Right lobe of liver (tissue), 6 donors: ENCODE measurements at regions not wholly inside any gene's neighbourhood (a gene's known extent, or its start where the extent isn't known, plus 50 kb on each side); places are given as distances from the start of the nearest gene placed in this dataset.

Source experiments
- ATAC-seq, 4 donors: fragments of 200-7000 bp; cut with Tn5 transposase; one replicate each; pipeline ENCODE4 v1.9.1; 2020; ENCODE audit warnings: mild to moderate bottlenecking in 4 of 4, moderate library complexity in 4 of 4
- DNase-seq, 3 donors: peaks; one replicate each; pipeline ENCODE4 v3.0.0-alpha.2; 2020
- H3K27ac ChIP-seq, 3 donors: fragments of 200-600 bp; one replicate each; pipeline ENCODE4 v1.8.0; 2022
- H3K27me3 ChIP-seq, 2 donors: fragments of 200-600 bp; one replicate each; pipeline ENCODE4 v1.8.0; 2022
- H3K36me3 ChIP-seq, 4 donors: fragments of 200-600 bp; sonication (generic) in 1 of 4; one replicate each; pipeline versions ENCODE4 v1.5.1 to v1.8.0; 2017 to 2022; ENCODE audit warnings: control low read depth in 1 of 4
- H3K4me1 ChIP-seq, 4 donors: fragments of 200-600 bp; sonication (generic) in 1 of 4; one replicate each; pipeline versions ENCODE4 v1.5.1 to v1.8.0; 2017 to 2022; ENCODE audit warnings: control low read depth in 1 of 4
- H3K4me3 ChIP-seq, 3 donors: fragments of 200-600 bp; one replicate each; pipeline ENCODE4 v1.8.0; 2022
- H3K9me3 ChIP-seq, 4 donors: fragments of 200-600 bp; sonication (generic) in 1 of 4; one replicate each; pipeline versions ENCODE4 v1.5.1 to v1.8.0; 2017 to 2022; ENCODE audit warnings: control low read depth in 1 of 4
- CTCF ChIP-seq, 4 donors: fragments of 200-600 bp in 3 of 4; fragments of 450-650 bp in 1 of 4; IDR thresholded peaks; one replicate each; pipeline versions ENCODE4 v1.5.1 to v1.8.0; 2016 to 2022; ENCODE audit warnings: antibody characterized with exemption in 4 of 4, mild to moderate bottlenecking in 2 of 4
- POLR2A ChIP-seq: fragments of 450-650 bp; IDR thresholded peaks from one replicate; pipeline ENCODE4 v1.6.1; 2017; ENCODE audit warnings: antibody characterized with exemption, mild to moderate bottlenecking
- WGBS: methylation state at CpG from one replicate; pipeline ENCODE4 v1.1.6; 2018; ENCODE audit warnings: low coverage, low lambda C conversion rate; ENCODE audit not compliant: insufficient coverage; ENCODE audit errors: missing lambda C conversion rate; 5-methylcytosine and 5-hydroxymethylcytosine counted together
- intact Hi-C, 2 donors: fragments of 100-400 bp; cut with DNase I; formaldehyde crosslinking; loops; one replicate each; pipeline versions ENCODE4 v1.11.2 to v1.14.1; 2022
- donor health status: DM: no; HTN: yes; CAD: no.
- donor health status: DM: no; HTN: no; CAD: no.
- donor health status: DM: no; HTN: no; CAD: no.
- donor health status: DM: no; HTN: yes; CAD: no.
- donor health status: DM: no; HTN: yes; CAD: no.

- Histone ChIP-seq H3K27me3 (no peaks in the 10 kb centered on the region), H3K4me3 (no peak overlapping the region), H3K27ac (no peak overlapping the region), H3K9me3 (no peaks in the 10 kb centered on the region), H3K36me3 (no peaks in the 10 kb centered on the region), H3K4me1 (peaks cover 0 to 6% (median 0%) of the 10 kb centered on the region in 4 donors)
- 58% methylated on average over 2 of the region's 2 CpGs for WGBS
- TF ChIP-seq CTCF (IDR thresholded peaks at IDR 0.05) = no peak
- TF ChIP-seq POLR2A = no peak
- DNase-seq (no peak), ATAC-seq (no peak)
- intact Hi-C loops = no loop called here
Measured at GRCh38 chr6:166710084-166710483, 83.0 kb upstream of the RPS6KA2 start.

- Histone ChIP-seq H3K4me1 (peaks cover 0 to 6% (median 0%) of the 10 kb centered on the region in 4 donors), H3K9me3 (no peaks in the 10 kb centered on the region), H3K27me3 (no peaks in the 10 kb centered on the region), H3K36me3 (no peaks in the 10 kb centered on the region), H3K4me3 (no peak overlapping the region), H3K27ac (no peak overlapping the region)
- WGBS = 87% methylated on average over 4 of the region's 4 CpGs
- intact Hi-C loops = no loop called here
- TF ChIP-seq POLR2A = no peak
- no peak for TF ChIP-seq CTCF (IDR thresholded peaks at IDR 0.05)
- ATAC-seq (no peak), DNase-seq (no peak)
Measured at GRCh38 chr6:166708460-166708859, 81.4 kb upstream of the RPS6KA2 start.

GRCh38 chr6:166707045-166707444, 80.0 kb upstream of the RPS6KA2 start:
- ATAC-seq = peak; percentile 94 to 98 (median 96)
- no peak for TF ChIP-seq POLR2A
- peak; percentile 38 to 51 (median 46) for TF ChIP-seq CTCF (IDR thresholded peaks at IDR 0.05)

GRCh38 chr6:166705069-166705468, 78.0 kb upstream of the RPS6KA2 start:
- TF ChIP-seq CTCF (IDR thresholded peaks at IDR 0.05) (no peak), POLR2A (no peak)
- Histone ChIP-seq H3K4me3 (no peak overlapping the region), H3K9me3 (no peaks in the 10 kb centered on the region), H3K27ac (no peak overlapping the region), H3K4me1 (peaks cover 0 to 6% (median 0%) of the 10 kb centered on the region in 4 donors), H3K36me3 (no peaks in the 10 kb centered on the region), H3K27me3 (no peaks in the 10 kb centered on the region)
- intact Hi-C loops = no loop called here
- peak in 2 of 4 donors; percentile 57 to 63 for ATAC-seq
- 45% methylated on average over 7 of the region's 7 CpGs for WGBS
- peak in 1 of 3 donors; percentile 61 for DNase-seq

More at GRCh38 chr6:166707045-166707444, 80.0 kb upstream of the RPS6KA2 start:
- no peaks in the 10 kb centered on the region for H3K9me3 ChIP-seq
- no peaks in the 10 kb centered on the region for H3K27me3 ChIP-seq
- no peaks in the 10 kb centered on the region for H3K36me3 ChIP-seq
- no peak overlapping the region for H3K27ac ChIP-seq
- H3K4me1 ChIP-seq = peaks cover 0 to 6% (median 0%) of the 10 kb centered on the region in 4 donors
- under 1% methylated on average over 8 of the region's 10 CpGs for WGBS
- peak; percentile 66 to 82 (median 72) for DNase-seq
- no peak overlapping the region for H3K4me3 ChIP-seq
- intact Hi-C loops = no loop called here

- Histone ChIP-seq H3K9me3 (no peaks in the 10 kb centered on the region), H3K27ac (no peak overlapping the region), H3K27me3 (no peaks in the 10 kb centered on the region), H3K4me3 (no peak overlapping the region), H3K36me3 (no peaks in the 10 kb centered on the region), H3K4me1 (peaks cover 0 to 6% (median 0%) of the 10 kb centered on the region in 4 donors)
- WGBS = 69% methylated on average over 7 of the region's 7 CpGs
- intact Hi-C loops = no loop called here
- ATAC-seq (no peak), DNase-seq (no peak)
- TF ChIP-seq CTCF (IDR thresholded peaks at IDR 0.05) (no peak), POLR2A (no peak)
Measured at GRCh38 chr6:166704171-166704570, 77.1 kb upstream of the RPS6KA2 start.
